ENCODE measurements at regions not wholly inside any gene's neighbourhood (a gene's known extent, or its start where the extent isn't known, plus 50 kb on each side); places are given as distances from the start of the nearest gene placed in this dataset.
"Not testable (repeated sequence)": the region's sequence is repeated elsewhere in the genome, so short reads cannot be mapped to it uniquely, and the experiment has no call there.

GRCh38 chr13:18895411-18895810 is 286.2 kb downstream of the TUBA3C start:
- ATAC-seq (ENCODE audit: poor library complexity); intact Hi-C loops (cut with DNase I); DNase-seq: not testable (repeated sequence)

- intact Hi-C loops (cut with DNase I); ATAC-seq (ENCODE audit: poor library complexity); DNase-seq: not testable (repeated sequence)
Measured at GRCh38 chr13:18891242-18891641, 290.4 kb downstream of the TUBA3C start.

- intact Hi-C loops (cut with DNase I) = not testable (repeated sequence)
- ATAC-seq (ENCODE audit: poor library complexity) = peak; percentile 63
- peak; percentile 42 for DNase-seq
Measured at GRCh38 chr13:18874875-18875789, 306.5 kb downstream of the TUBA3C start.

GRCh38 chr13:18870557-18870956 is 311.1 kb downstream of the TUBA3C start:
- DNase-seq; intact Hi-C loops (cut with DNase I); ATAC-seq (ENCODE audit: poor library complexity): not testable (repeated sequence)

GRCh38 chr13:18869365-18869764 is 312.3 kb downstream of the TUBA3C start:
- ATAC-seq (ENCODE audit: poor library complexity); intact Hi-C loops (cut with DNase I); DNase-seq: not testable (repeated sequence)

- intact Hi-C loops (cut with DNase I); ATAC-seq (ENCODE audit: poor library complexity); DNase-seq: not testable (repeated sequence)
Measured at GRCh38 chr13:18837986-18838629, 343.5 kb downstream of the TUBA3C start.

GRCh38 chr13:18837179-18837745 is 344.4 kb downstream of the TUBA3C start:
- DNase-seq; intact Hi-C loops (cut with DNase I); ATAC-seq (ENCODE audit: poor library complexity): not testable (repeated sequence)

- not testable (repeated sequence) for DNase-seq
Measured at GRCh38 chr13:18836371-18837178, 345.0 kb downstream of the TUBA3C start.

GRCh38 chr13:18835754-18836153 is 345.9 kb downstream of the TUBA3C start:
- ATAC-seq (ENCODE audit: poor library complexity); DNase-seq; intact Hi-C loops (cut with DNase I): not testable (repeated sequence)

More at GRCh38 chr13:18836371-18837178, 345.0 kb downstream of the TUBA3C start:
- ATAC-seq (ENCODE audit: poor library complexity); intact Hi-C loops (cut with DNase I): not testable (repeated sequence)

GRCh38 chr13:18824678-18825077 is 356.9 kb downstream of the TUBA3C start:
- intact Hi-C loops (cut with DNase I); DNase-seq; ATAC-seq (ENCODE audit: poor library complexity): not testable (repeated sequence)

GRCh38 chr13:18822655-18823639 is 358.7 kb downstream of the TUBA3C start:
- DNase-seq; intact Hi-C loops (cut with DNase I); ATAC-seq (ENCODE audit: poor library complexity): not testable (repeated sequence)

GRCh38 chr13:18773988-18774387 is 407.6 kb downstream of the TUBA3C start:
- DNase-seq; intact Hi-C loops (cut with DNase I); ATAC-seq (ENCODE audit: poor library complexity): not testable (repeated sequence)

GRCh38 chr13:18741696-18742095 is 439.9 kb downstream of the TUBA3C start:
- intact Hi-C loops (cut with DNase I); DNase-seq; ATAC-seq (ENCODE audit: poor library complexity): not testable (repeated sequence)

GRCh38 chr13:18739310-18739709 is 442.3 kb downstream of the TUBA3C start:
- ATAC-seq (ENCODE audit: poor library complexity) = no peak
- intact Hi-C loops (cut with DNase I) = no loop called here
- DNase-seq = no peak

GRCh38 chr13:18738086-18738485 is 443.5 kb downstream of the TUBA3C start:
- DNase-seq; intact Hi-C loops (cut with DNase I); ATAC-seq (ENCODE audit: poor library complexity): not testable (repeated sequence)

- DNase-seq; ATAC-seq (ENCODE audit: poor library complexity); intact Hi-C loops (cut with DNase I): not testable (repeated sequence)
Measured at GRCh38 chr13:18727138-18727537, 454.5 kb downstream of the TUBA3C start.

GRCh38 chr13:18726524-18726923 is 455.1 kb downstream of the TUBA3C start:
- DNase-seq; intact Hi-C loops (cut with DNase I); ATAC-seq (ENCODE audit: poor library complexity): not testable (repeated sequence)

All from Right ventricle myocardium superior (tissue), 1 donor.